Activated T-cell treated with anti-CD3 and anti-CD28 coated beads, Interleukin-2, amount 50 U/mL, for 72 hours (primary cell): ENCODE measurements at regions not wholly inside any gene's neighbourhood (a gene's known extent, or its start where the extent isn't known, plus 50 kb on each side); places are given as distances from the start of the nearest gene placed in this dataset.

Experiments
- ATAC-seq, 2 donors: fragments of 150-1000 bp; cut with Tn5 transposase; replicated peaks in 1 of 2; 2 replicates each; pipeline ENCODE4 v1.10.0; 2021; ENCODE audit warnings: moderate library complexity in 2 of 2, mild to moderate bottlenecking in 1 of 2
- DNase-seq, 2 donors: peaks; one replicate each; pipeline ENCODE4 v3.0.0; 2021 to 2022; ENCODE audit warnings: mixed read lengths in 1 of 2
- H3K27ac Mint-ChIP-seq: one replicate; pipeline ENCODE4 v1.8.0; 2022; ENCODE audit warnings: mild to moderate bottlenecking, moderate library complexity, mixed read lengths
- H3K27me3 Mint-ChIP-seq: one replicate; pipeline ENCODE4 v1.8.0; 2022; ENCODE audit warnings: low read depth, mixed read lengths
- H3K36me3 Mint-ChIP-seq, 2 donors: one replicate each; pipeline ENCODE4 v1.8.0; 2022; ENCODE audit warnings: mixed read lengths in 2 of 2, mild to moderate bottlenecking in 1 of 2; ENCODE audit not compliant: insufficient read depth in 2 of 2
- H3K4me1 Mint-ChIP-seq: one replicate; pipeline ENCODE4 v1.8.0; 2022; ENCODE audit warnings: low read depth, mixed read lengths
- H3K4me3 Mint-ChIP-seq, 2 donors: one replicate each; pipeline ENCODE4 v1.8.0; 2022; ENCODE audit warnings: mild to moderate bottlenecking in 2 of 2, mixed read lengths in 2 of 2, moderate library complexity in 2 of 2
- H3K9me3 Mint-ChIP-seq, 2 donors: one replicate each; pipeline ENCODE4 v1.8.0; 2022; ENCODE audit warnings: mixed read lengths in 2 of 2

GRCh38 chr18:40976050-40976449 is 979.0 kb upstream of the PIK3C3 start:
- Mint-ChIP-seq H3K27ac (no peak overlapping the region), H3K4me1 (no peaks in the 10 kb centered on the region), H3K36me3 (no peaks in the 10 kb centered on the region), H3K9me3 (peaks cover 12 to 15% of the 10 kb centered on the region in 2 donors), H3K4me3 (no peak overlapping the region), H3K27me3 (no peaks in the 10 kb centered on the region)
- ATAC-seq (no peak), DNase-seq (no peak)

GRCh38 chr18:40974448-40974847 is 980.6 kb upstream of the PIK3C3 start:
- no peak overlapping the region for H3K4me3 Mint-ChIP-seq
- no peaks in the 10 kb centered on the region for H3K36me3 Mint-ChIP-seq
- no peak for DNase-seq
- no peaks in the 10 kb centered on the region for H3K4me1 Mint-ChIP-seq
- no peaks in the 10 kb centered on the region for H3K27me3 Mint-ChIP-seq
- no peak overlapping the region for H3K27ac Mint-ChIP-seq
- ATAC-seq = no peak
- peaks cover 11 to 15% of the 10 kb centered on the region in 2 donors for H3K9me3 Mint-ChIP-seq

- DNase-seq (no peak), ATAC-seq (no peak)
- Mint-ChIP-seq H3K27ac (no peak overlapping the region), H3K9me3 (peaks cover 0 to 11% of the 10 kb centered on the region in 2 donors), H3K4me3 (no peak overlapping the region), H3K4me1 (no peaks in the 10 kb centered on the region), H3K36me3 (no peaks in the 10 kb centered on the region), H3K27me3 (no peaks in the 10 kb centered on the region)
Observed at GRCh38 chr18:40962784-40963183, 992.2 kb upstream of the PIK3C3 start.

GRCh38 chr18:40957533-40958070 is 997.4 kb upstream of the PIK3C3 start:
- Mint-ChIP-seq H3K36me3 (peaks cover 0 to 2% of the 10 kb centered on the region in 2 donors), H3K4me3 (no peak overlapping the region), H3K9me3 (peaks cover 5 to 6% of the 10 kb centered on the region in 2 donors), H3K27ac (no peak overlapping the region), H3K4me1 (no peaks in the 10 kb centered on the region), H3K27me3 (no peaks in the 10 kb centered on the region)
- ATAC-seq (no peak), DNase-seq (no peak)

GRCh38 chr18:40956213-40956612 is 998.8 kb upstream of the PIK3C3 start:
- peaks cover 0 to 2% of the 10 kb centered on the region in 2 donors for H3K36me3 Mint-ChIP-seq
- H3K27ac Mint-ChIP-seq = no peak overlapping the region
- ATAC-seq = no peak
- H3K27me3 Mint-ChIP-seq = no peaks in the 10 kb centered on the region
- no peak overlapping the region for H3K4me3 Mint-ChIP-seq
- H3K9me3 Mint-ChIP-seq = peaks cover 4 to 7% of the 10 kb centered on the region in 2 donors
- DNase-seq = no peak
- no peaks in the 10 kb centered on the region for H3K4me1 Mint-ChIP-seq

GRCh38 chr18:40955351-40955750 is 999.7 kb upstream of the PIK3C3 start:
- DNase-seq = no peak
- Mint-ChIP-seq H3K27ac (no peak overlapping the region), H3K4me1 (no peaks in the 10 kb centered on the region), H3K4me3 (no peak overlapping the region), H3K36me3 (peaks cover 2 to 3% of the 10 kb centered on the region in 2 donors), H3K27me3 (no peaks in the 10 kb centered on the region), H3K9me3 (peaks cover 5 to 14% of the 10 kb centered on the region in 2 donors)
- no peak for ATAC-seq

GRCh38 chr18:40949114-40949950 is 1005.7 kb upstream of the PIK3C3 start:
- no peak overlapping the region for H3K4me3 Mint-ChIP-seq
- no peak for ATAC-seq
- DNase-seq = no peak
- no peaks in the 10 kb centered on the region for H3K27me3 Mint-ChIP-seq
- no peak overlapping the region for H3K27ac Mint-ChIP-seq
- peaks cover 0 to 7% of the 10 kb centered on the region in 2 donors for H3K36me3 Mint-ChIP-seq
- peaks cover 10 to 14% of the 10 kb centered on the region in 2 donors for H3K9me3 Mint-ChIP-seq
- no peaks in the 10 kb centered on the region for H3K4me1 Mint-ChIP-seq

GRCh38 chr18:40944576-40944975 is 1010.5 kb upstream of the PIK3C3 start:
- Mint-ChIP-seq H3K9me3 (peaks cover 6 to 12% of the 10 kb centered on the region in 2 donors), H3K36me3 (peaks cover 0 to 5% of the 10 kb centered on the region in 2 donors), H3K4me1 (no peaks in the 10 kb centered on the region), H3K27ac (no peak overlapping the region), H3K27me3 (no peaks in the 10 kb centered on the region), H3K4me3 (no peak overlapping the region)
- no peak for DNase-seq
- no peak for ATAC-seq

GRCh38 chr18:40939656-40940515 is 1015.1 kb upstream of the PIK3C3 start:
- Mint-ChIP-seq H3K27ac (no peak overlapping the region), H3K27me3 (no peaks in the 10 kb centered on the region), H3K4me1 (no peaks in the 10 kb centered on the region), H3K9me3 (peaks cover 2 to 13% of the 10 kb centered on the region in 2 donors), H3K36me3 (no peaks in the 10 kb centered on the region), H3K4me3 (no peak overlapping the region)
- ATAC-seq = no peak
- DNase-seq = no peak

GRCh38 chr18:40938615-40939014 is 1016.4 kb upstream of the PIK3C3 start:
- Mint-ChIP-seq H3K4me3 (no peak overlapping the region), H3K27me3 (no peaks in the 10 kb centered on the region), H3K4me1 (no peaks in the 10 kb centered on the region), H3K27ac (no peak overlapping the region), H3K9me3 (peaks cover 2 to 13% of the 10 kb centered on the region in 2 donors), H3K36me3 (no peaks in the 10 kb centered on the region)
- no peak for DNase-seq
- no peak for ATAC-seq

GRCh38 chr18:40937386-40937785 is 1017.6 kb upstream of the PIK3C3 start:
- H3K9me3 Mint-ChIP-seq = peaks cover 2 to 8% of the 10 kb centered on the region in 2 donors
- H3K4me3 Mint-ChIP-seq = no peak overlapping the region
- no peaks in the 10 kb centered on the region for H3K36me3 Mint-ChIP-seq
- H3K27me3 Mint-ChIP-seq = no peaks in the 10 kb centered on the region
- no peak overlapping the region for H3K27ac Mint-ChIP-seq
- H3K4me1 Mint-ChIP-seq = no peaks in the 10 kb centered on the region
- no peak for DNase-seq
- ATAC-seq = no peak

GRCh38 chr18:40935423-40935822 is 1019.6 kb upstream of the PIK3C3 start:
- ATAC-seq = no peak
- DNase-seq = no peak
- H3K4me1 Mint-ChIP-seq = no peaks in the 10 kb centered on the region
- H3K27ac Mint-ChIP-seq = no peak overlapping the region
- H3K4me3 Mint-ChIP-seq = no peak overlapping the region
- H3K36me3 Mint-ChIP-seq = no peaks in the 10 kb centered on the region
- peaks cover 2 to 9% of the 10 kb centered on the region in 2 donors for H3K9me3 Mint-ChIP-seq
- H3K27me3 Mint-ChIP-seq = no peaks in the 10 kb centered on the region

- ATAC-seq (no peak), DNase-seq (no peak)
- Mint-ChIP-seq H3K4me3 (no peak overlapping the region), H3K36me3 (no peaks in the 10 kb centered on the region), H3K9me3 (peaks cover 5 to 7% of the 10 kb centered on the region in 2 donors), H3K27ac (no peak overlapping the region), H3K4me1 (no peaks in the 10 kb centered on the region), H3K27me3 (no peaks in the 10 kb centered on the region)
Observed at GRCh38 chr18:40932862-40933261, 1022.2 kb upstream of the PIK3C3 start.
